ENCODE measurements at regions not wholly inside any gene's neighbourhood (a gene's known extent, or its start where the extent isn't known, plus 50 kb on each side); places are given as distances from the start of the nearest gene placed in this dataset.

DNA sequence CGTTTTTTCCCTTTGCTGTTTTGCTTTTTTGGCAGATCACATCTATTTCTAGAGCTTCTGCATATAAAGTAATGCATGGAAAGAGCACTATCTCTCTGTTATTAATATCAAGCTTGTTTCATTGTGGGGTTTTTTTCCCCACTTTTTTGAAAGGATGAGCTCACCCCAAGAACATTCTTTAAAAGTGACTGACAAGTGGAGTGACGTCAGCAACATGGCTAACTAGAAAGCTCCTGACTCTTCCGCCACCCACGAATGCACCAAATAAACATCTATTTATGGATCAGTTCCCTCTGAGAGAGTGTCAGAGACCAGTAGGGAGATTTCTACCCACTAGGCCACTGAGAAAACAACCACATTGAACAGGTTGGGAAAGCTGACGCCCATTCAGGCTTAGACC lies 445.4 kb downstream of the GALC start:
- ChIA-PET POLR2A (no interaction called here), CTCF (no interaction called here)
- Mint-ChIP-seq H3K36me3 (ENCODE audit: low read depth) (no peaks in the 10 kb centered on the region), H3K27me3 (no peaks in the 10 kb centered on the region), H3K4me3 (no peak overlapping the region), H3K9me3 (peaks cover 15% of the 10 kb centered on the region), H3K27ac (no peak overlapping the region), H3K4me1 (no peaks in the 10 kb centered on the region)
- intact Hi-C loops (cut with micrococcal nuclease) = no loop called here
- TF ChIP-seq, protein P1, sequence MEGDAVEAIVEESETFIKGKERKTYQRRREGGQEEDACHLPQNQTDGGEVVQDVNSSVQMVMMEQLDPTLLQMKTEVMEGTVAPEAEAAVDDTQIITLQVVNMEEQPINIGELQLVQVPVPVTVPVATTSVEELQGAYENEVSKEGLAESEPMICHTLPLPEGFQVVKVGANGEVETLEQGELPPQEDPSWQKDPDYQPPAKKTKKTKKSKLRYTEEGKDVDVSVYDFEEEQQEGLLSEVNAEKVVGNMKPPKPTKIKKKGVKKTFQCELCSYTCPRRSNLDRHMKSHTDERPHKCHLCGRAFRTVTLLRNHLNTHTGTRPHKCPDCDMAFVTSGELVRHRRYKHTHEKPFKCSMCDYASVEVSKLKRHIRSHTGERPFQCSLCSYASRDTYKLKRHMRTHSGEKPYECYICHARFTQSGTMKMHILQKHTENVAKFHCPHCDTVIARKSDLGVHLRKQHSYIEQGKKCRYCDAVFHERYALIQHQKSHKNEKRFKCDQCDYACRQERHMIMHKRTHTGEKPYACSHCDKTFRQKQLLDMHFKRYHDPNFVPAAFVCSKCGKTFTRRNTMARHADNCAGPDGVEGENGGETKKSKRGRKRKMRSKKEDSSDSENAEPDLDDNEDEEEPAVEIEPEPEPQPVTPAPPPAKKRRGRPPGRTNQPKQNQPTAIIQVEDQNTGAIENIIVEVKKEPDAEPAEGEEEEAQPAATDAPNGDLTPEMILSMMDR (IDR thresholded peaks at IDR 0.05) = no peak
- DNase-seq (no peak), ATAC-seq (ENCODE audit: low read depth) (no peak)

DNA sequence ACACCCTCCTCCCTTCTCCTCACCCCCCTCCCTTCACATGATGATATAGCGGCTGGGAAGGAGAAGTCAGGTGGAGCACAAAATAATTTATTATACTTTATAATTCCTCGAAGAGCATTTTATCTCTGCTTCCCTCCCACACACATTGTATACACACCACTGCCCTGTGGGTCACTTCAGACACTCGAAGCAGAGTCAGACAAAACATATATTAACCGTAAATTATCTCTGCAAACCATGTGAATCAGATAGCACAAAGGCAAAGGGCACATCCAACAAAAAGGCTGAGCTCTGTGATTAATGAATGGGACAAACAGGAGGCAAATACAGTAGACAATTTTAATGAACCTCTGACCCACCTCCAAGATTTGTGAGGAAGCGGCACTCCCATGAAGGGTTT lies 450.7 kb downstream of the GALC start:
- POLR2A ChIA-PET = no interaction called here
- H3K27ac Mint-ChIP-seq = no peak overlapping the region
- peaks cover 11% of the 10 kb centered on the region for H3K9me3 Mint-ChIP-seq
- DNase-seq (no peak), ATAC-seq (ENCODE audit: low read depth) (no peak)
- no peaks in the 10 kb centered on the region for H3K4me1 Mint-ChIP-seq
- TF ChIP-seq, protein P1 (IDR thresholded peaks at IDR 0.05) = no peak
- CTCF ChIA-PET = no interaction called here
- intact Hi-C loops (cut with micrococcal nuclease) = no loop called here
- H3K27me3 Mint-ChIP-seq = no peaks in the 10 kb centered on the region
- H3K4me3 Mint-ChIP-seq = no peak overlapping the region
- no peaks in the 10 kb centered on the region for H3K36me3 Mint-ChIP-seq (ENCODE audit: low read depth)

DNA sequence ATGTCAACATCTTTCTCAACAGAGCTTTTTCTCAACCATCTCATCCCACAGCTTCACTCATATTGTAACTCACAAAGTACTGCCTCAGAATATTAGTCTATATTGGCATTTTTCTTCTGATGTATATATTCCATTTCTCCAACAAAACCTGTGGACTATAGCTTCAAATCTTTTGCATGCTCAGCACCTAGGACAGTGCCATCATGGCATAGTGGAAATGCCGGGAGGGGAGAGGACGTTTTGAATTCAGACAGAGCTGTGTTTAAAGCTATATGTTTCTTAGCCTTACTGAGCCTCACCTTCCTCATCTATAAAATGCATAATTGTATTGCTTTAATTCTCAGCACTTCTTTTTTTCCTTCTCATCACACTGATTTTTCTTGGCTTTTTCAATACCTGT lies 452.6 kb downstream of the GALC start:
- ChIA-PET CTCF (no interaction called here), POLR2A (no interaction called here)
- intact Hi-C loops (cut with micrococcal nuclease) = no loop called here
- TF ChIP-seq, protein P1 (IDR thresholded peaks at IDR 0.05) = no peak
- Mint-ChIP-seq H3K4me3 (no peak overlapping the region), H3K27me3 (no peaks in the 10 kb centered on the region), H3K4me1 (no peaks in the 10 kb centered on the region), H3K36me3 (ENCODE audit: low read depth) (no peaks in the 10 kb centered on the region), H3K9me3 (peaks cover 16% of the 10 kb centered on the region), H3K27ac (no peak overlapping the region)
- DNase-seq (no peak), ATAC-seq (ENCODE audit: low read depth) (no peak)

DNA sequence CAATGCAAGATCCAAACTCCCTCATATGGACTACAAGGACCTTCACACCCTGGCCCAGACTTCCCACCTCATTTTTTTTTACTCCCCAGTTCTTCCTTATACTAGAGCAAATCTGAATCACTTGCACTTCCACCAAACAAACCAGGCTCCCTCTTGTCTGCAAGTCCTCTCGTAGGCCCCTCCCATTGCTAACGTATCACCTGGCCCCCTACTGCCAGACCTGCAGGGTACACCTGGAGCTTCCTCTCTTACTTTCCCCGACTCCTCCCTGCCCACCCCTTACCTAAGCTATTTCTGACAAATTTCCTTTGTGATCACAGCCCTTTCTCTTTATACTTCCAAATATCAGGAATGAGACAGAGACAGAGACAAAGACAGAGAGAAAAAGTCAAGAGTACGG lies 463.9 kb downstream of the GALC start:
- intact Hi-C loops (cut with micrococcal nuclease) = no loop called here
- Mint-ChIP-seq H3K9me3 (no peaks in the 10 kb centered on the region), H3K27ac (no peak overlapping the region), H3K4me3 (no peak overlapping the region), H3K4me1 (no peaks in the 10 kb centered on the region), H3K27me3 (no peaks in the 10 kb centered on the region), H3K36me3 (ENCODE audit: low read depth) (no peaks in the 10 kb centered on the region)
- DNase-seq (no peak), ATAC-seq (ENCODE audit: low read depth) (no peak)
- POLR2A ChIA-PET = no interaction called here
- CTCF ChIA-PET = no interaction called here
- TF ChIP-seq, protein P1 (IDR thresholded peaks at IDR 0.05) = no peak

DNA sequence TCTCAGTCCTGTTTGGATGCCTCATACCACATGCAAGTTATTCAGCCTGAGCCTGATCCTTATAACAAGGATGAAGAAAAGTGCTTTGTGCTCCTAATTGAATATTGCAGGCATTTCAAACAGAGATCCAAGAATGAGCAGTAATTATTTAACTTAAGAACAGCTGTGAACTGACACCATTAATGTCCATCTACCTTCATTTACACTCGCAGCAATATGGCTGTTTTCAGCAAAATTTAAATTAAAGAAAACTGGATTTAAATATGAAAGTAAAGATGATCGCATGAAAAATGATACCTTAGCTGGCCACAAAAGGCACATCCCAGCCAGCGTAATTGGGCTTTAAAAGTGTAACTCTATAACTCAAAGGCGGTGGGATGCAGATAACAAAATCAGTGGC lies 466.3 kb downstream of the GALC start:
- no peaks in the 10 kb centered on the region for H3K27me3 Mint-ChIP-seq
- no peak for DNase-seq
- H3K4me1 Mint-ChIP-seq = no peaks in the 10 kb centered on the region
- peaks cover 3% of the 10 kb centered on the region for H3K9me3 Mint-ChIP-seq
- H3K4me3 Mint-ChIP-seq = no peak overlapping the region
- TF ChIP-seq, protein P1 (IDR thresholded peaks at IDR 0.05) = no peak
- POLR2A ChIA-PET = no interaction called here
- CTCF ChIA-PET = no interaction called here
- no peak for ATAC-seq (ENCODE audit: low read depth)
- intact Hi-C loops (cut with micrococcal nuclease) = no loop called here
- H3K36me3 Mint-ChIP-seq (ENCODE audit: low read depth) = no peaks in the 10 kb centered on the region
- no peak overlapping the region for H3K27ac Mint-ChIP-seq
